SH-SY5Y (cell line): ENCODE measurements at regions not wholly inside any gene's neighbourhood (a gene's known extent, or its start where the extent isn't known, plus 50 kb on each side); places are given as distances from the start of the nearest gene placed in this dataset.

Experiments
- GATA2 ChIP-seq: IDR thresholded peaks from 2 replicates; pipeline ENCODE4 v1.6.1; 2011; ENCODE audit warnings: mild to moderate bottlenecking, low read depth, low read length
- GATA3 ChIP-seq: IDR thresholded peaks from 2 replicates; pipeline ENCODE4 v1.6.1; 2011; ENCODE audit warnings: low read depth, mild to moderate bottlenecking, low read length, moderate library complexity

DNA sequence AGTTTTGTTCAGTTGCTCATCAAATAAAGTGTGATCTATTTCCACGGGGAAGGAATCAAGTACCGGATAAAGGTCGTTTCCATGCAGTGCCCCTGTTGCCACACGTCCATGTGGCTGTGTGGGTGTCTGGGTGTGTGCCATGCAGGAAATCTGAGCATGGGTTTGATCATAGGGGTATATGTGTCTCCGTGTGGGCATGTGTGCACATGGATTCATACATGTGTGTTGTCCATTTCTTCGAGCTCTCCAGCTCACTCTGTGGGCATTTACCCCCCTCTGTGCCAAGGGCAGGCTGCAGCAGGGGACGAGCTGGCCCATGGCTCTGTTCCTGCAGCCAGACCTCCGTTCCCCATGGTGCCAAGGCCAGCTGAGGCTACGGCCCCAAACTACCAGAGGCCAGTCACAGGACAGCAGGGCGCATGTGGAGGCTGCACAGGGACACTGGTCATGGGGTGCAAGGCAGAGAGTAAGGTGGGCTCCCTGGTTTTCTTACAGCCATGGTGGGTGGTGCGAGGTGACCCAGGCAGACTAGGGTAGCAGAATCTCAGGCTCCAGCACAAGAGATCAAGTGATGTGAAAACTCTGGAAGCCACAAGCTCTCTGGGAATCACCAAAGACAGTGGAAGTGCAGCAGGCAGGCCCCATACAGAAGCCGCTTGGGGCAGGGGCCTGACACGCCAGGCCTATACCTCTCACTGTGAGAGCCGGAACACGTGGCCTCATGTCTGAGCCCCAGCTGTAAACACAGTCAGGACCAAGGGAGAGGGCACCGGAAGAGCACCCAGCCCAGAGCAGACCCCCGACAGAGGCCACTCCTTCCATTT is 66.4 kb upstream of the RAB6C start:
- TF ChIP-seq GATA2 (no peak), GATA3 (no peak)
